NCI-H2029 treated with DMSO at 0.1 percent for 48 hours (cell line): ENCODE measurements at regions not wholly inside any gene's neighbourhood (a gene's known extent, or its start where the extent isn't known, plus 50 kb on each side); places are given as distances from the start of the nearest gene placed in this dataset.

Experiments used
- DNase-seq: peaks from one replicate; lab custom pipeline; 2025; lab: John Stamatoyannopoulos, UW

DNA sequence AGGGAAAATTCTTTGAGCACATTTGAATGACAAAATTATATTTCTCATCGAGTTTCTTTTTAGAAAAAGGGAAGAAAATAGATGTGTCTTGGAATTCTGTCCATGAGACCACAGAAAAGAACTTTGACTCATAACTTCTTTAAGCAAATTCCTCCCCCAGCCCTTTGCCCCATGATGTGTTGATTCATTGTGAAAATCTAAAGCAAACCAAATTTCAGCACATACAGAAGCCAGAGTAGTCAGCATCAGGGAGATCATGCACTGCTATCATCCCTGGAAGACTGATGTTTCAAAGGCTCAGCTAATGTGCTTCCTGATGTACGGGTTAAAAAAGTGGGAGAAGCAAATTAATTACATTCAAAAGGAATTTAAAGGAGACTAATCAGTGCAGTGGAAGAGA lies 159.7 kb downstream of the FAT3 start:
- no peak for DNase-seq

DNA sequence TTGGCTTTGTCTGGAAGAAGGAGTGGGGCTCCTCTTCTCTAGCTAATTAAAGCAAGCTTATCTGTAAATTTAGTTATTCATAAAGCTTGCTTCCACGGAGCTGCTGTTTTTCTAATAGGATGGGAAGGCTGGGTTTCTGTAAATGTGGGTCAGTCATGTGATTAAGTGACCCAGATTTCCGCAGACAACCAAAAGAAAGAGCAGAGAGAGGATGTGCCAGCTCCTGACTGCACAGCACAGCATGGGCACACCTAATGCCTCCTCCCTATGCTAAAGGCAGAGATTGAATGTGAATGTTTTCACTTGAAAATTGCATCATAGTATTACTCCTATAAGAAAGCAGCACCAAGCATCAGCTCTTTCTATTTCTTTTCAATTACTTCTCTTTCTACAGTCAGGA lies 160.2 kb downstream of the FAT3 start:
- DNase-seq = no peak

DNA sequence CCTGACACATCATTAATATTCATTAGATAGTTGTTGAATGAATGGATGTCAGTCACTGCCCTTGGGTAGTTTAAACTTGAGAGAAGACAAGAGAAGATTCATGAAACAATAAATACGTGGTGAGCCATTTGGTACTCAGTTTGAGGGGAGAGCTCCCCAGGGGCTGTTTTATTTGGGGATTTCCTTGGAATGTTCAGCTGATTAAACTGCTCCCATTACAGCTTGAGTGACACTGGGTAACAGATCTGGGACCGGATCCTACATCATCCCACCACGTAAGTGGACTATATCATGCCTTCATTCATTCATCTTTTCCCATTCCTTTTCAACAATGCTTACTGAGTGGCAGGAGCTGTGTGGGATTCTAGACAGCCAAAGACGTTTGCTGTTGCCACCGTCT lies 162.0 kb downstream of the FAT3 start:
- no peak for DNase-seq

DNA sequence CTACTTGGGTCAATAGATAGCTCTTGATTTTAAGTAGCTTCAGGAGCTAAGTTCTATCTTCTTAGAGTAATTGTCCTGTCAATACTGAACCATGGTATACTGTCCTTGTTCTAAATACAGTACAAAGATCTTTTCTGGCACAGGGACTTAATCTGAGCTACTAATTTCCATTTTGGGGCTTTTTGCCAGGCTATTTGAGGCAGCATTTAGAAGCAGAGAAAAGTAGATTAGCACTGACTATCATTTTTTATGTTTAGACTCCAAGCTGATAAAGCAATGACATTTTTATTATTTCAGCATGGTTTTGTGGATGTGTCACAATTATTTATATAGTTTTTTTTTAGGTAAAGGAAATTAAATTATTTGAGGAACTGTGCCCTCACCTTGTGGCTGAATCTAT lies 163.2 kb downstream of the FAT3 start:
- no peak for DNase-seq

DNA sequence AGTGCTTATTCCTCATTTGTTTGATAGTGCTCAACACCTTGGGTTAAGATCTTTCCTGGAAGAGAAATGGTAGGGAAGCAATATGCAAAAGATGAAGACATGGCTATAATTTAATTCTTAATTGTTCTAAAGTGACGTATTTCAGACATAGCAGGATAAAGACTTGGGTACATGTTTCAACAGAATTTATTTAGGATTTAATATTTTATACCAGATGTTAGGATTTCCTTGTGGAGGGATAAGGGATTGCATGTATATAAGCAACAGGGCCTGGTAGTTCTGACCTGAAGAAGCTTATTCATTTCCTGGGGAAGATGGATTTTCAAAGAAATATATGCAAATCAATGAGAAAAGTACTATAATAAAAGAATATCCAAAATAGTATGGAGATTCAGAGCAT lies 163.8 kb downstream of the FAT3 start:
- no peak for DNase-seq

DNA sequence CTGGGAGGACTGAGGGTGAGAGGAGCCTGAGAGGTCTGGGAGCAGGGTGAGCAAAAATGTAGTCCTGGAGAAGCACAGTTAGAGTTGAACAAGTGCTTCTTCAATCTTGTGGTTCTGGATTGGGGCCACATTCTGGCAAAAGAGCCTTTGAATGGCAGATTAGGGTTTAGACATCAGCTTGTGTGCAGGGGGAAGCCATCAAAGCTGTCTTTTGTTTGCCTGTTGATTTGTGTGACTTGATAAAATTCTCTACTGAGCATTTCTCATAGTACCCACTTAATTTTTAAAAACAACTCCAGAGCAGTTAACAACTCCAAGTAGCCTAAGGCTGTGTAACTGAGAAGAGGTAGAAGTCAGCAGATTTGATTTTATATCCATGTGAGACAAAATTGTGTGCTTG lies 166.2 kb downstream of the FAT3 start:
- DNase-seq = no peak

DNA sequence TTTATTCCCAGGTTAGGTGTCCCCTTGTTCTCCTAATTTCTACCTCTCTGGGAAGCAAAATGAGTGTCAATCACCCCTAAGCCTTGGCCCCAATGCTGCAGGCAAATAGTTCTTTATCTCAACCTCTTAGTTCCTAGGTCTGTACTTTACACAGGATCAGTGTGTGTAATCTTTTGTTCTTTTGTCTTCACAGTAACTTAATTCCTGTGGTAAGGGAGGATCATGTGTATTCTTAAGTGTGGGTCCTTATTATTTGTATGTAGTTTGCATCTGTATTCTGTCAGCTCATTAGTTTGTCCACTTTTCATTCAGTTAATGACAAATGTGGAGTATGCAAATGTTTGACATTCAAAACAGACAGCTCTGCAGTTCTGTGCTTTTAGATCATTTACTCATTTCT lies 166.7 kb downstream of the FAT3 start:
- DNase-seq = no peak

DNA sequence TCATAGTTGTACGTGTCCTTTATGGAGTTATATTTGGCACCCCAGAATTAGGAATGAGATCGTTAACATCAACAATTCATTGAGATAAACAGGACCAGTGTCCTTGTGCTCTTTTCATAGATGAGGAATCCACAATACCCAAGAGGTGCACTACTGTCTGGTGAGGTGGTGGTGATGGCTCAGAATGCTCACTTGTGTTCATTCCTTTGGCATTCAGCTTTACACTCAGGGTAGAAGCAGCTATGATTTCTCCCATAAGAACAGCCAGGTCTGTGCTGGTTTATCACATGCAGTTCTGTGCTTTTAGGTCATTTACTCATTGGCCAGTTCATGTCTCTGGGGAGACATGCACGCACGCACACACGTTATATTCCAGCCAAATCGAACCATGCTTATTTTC lies 167.2 kb downstream of the FAT3 start:
- no peak for DNase-seq

DNA sequence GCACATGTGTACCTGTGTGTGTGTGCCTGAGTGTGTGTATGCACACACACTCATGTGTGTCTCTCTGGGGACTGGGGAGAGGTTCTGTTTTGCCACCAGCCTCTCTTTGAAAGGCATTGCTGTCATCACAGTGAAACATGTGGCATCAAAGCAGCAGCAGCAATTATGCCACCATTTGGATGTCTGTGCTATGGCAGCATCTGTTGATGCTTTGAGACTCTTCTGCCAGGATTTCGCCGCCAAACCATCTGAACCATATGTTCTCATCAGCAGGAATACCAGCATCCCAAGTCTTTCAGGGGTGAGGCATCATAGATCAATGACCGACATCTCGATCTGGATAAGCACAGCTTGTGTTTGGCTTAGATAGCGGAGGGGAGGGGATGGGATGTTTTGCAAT lies 168.6 kb downstream of the FAT3 start:
- DNase-seq = no peak

DNA sequence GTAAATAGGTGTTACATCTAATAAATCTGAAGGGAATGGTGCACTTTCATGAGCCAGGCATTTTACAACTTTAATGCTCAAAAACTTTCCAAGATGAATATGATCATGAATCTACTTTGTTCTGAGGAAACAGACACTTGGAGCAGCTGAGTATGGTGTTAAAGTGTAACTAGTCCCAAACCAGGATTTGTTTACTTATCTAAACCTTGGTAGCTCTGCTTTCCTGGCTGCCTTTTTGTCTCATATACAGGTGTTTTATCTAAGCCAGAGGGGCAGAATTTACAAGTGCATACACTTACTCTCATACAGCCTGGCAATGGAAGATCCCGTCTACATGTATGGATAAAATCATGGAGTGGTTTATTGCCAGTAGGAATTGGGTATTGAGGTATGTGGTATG lies 171.5 kb downstream of the FAT3 start:
- no peak for DNase-seq

DNA sequence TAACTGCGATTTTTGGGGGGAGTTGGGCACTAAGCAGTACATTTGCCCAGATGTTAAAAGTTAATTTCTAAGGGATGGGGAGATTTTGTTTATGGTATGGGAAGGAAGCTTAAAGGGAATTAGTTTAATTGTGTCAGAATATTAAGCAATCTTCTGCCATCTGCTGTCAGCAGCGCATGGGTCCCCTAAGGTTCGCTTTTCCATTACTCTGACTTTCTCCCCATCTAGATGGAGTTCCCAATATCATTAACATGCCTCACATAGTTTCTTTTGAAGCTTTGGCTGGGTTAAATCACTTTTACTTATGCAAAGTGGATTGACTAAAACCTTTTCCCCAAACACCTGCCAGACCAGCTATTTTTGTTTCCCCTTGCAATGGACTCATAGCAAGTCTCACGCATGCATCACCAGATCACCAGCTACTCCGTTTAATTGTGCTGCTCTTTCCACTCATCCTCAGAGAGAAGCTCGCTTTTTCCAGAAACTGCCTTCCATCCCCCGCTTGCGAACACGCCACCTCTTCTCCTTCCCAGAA lies 172.7 kb downstream of the FAT3 start:
- no peak for DNase-seq

DNA sequence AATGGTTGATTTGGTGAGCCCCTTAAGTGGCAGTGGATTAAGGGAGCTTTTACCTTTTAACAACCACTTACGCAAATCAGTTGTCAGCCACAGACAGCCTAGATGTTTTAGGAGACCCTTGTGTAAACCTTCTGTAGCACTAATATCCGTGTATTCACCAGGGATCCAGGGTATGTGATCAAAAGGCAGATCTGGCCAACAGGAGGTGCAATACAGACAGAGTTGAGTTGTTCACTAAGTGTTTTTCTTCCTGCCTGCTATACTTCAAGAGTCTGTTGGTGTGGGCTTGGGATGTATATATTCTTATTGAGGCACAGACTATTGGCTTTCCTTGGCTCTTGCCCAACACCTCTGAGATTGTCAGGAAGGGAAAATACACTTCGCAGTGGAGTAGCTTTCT lies 175.1 kb downstream of the FAT3 start:
- DNase-seq = no peak

DNA sequence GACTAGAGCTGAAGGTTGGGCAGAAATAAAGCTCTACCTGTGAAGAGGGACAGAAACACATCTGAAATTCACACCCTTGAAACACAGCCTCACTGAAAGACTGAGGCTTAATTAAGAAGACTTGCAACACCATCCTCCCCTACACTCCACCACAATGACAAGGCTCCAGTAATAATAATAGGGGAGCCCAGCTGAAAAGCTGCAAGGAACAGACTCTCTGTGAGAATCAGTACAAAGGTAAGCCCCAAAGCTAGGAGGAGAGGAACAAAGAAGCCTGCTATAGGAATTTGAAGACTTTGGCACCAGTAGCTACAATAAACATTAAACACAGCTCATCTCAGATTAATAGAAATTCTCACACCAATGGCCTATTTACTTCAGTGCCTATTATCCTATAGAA lies 176.9 kb downstream of the FAT3 start:
- DNase-seq = no peak

DNA sequence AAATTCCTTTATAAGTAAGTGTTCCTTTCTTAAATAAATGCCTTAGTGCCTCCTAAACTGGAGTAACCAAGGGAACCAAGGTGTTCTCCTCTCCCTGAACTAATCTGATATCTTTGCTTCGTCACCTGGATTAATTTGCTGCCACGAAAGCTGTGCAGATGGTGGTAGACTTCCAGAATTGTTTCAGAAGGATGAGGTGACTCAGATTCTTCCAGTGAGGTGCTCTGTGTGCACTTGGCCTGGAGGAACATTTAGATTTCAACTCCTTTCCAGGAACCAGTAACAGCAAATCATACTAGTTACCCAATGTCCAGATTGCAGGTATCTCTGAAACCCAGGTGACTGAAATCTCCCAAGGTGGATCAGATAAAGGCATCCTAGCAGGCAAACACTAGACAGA lies 181.9 kb downstream of the FAT3 start:
- no peak for DNase-seq

DNA sequence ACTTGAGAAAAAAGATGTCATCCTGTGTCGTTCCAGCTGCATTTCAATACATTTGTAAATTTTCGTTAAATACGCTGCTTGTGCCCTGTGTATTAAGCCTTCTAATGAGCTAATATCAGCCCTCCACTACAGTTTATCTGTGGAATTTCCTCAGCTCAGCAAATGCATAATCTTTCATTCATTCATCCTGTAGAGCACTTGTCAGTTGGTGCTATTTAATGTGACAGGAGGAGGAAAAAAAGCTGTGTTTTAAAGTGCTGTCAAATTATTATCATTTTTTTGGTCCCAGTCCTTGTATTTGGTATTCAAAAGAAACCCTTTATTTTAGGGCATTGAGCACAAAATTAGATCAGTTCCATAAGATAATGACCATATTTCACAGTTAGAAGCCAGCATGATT lies 184.7 kb downstream of the FAT3 start:
- no peak for DNase-seq

DNA sequence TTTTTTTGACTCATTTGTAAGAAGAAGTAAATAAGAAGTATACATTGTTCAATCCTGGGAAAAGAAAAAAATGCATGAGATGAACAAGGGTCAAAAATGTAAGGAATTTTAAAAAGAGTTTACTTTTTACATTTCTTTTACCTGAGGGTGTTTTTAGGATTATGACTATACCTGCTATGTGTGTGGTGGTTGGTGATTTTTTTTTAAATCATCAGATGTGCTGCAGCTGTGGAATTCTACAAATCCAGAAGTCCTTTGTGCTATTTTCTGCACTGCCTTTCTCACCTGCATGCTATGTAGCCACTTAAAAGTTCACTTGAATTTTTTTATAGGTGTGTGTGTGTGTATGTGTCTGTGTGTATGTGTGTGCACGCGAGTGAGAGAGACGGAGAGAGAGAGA lies 185.3 kb downstream of the FAT3 start:
- no peak for DNase-seq

DNA sequence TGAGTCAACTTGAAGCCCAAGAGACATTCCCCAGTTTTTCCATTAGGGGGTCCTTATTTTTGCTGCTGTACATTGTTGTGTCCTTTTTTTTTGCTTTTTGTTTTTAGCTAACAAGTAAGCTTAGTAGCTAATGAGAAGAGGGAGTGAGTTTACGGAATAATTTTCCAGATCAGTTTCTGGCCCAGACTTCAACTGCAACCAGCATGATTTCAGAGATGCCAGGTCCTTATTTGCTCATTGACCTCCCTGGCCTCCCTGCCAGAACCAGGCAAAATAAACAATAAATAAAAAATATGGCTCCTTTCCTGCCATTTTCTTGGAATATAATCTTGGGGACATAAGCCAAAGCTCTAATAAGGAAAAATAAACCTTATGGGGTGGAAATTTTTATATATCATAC lies 185.9 kb downstream of the FAT3 start:
- DNase-seq = no peak

DNA sequence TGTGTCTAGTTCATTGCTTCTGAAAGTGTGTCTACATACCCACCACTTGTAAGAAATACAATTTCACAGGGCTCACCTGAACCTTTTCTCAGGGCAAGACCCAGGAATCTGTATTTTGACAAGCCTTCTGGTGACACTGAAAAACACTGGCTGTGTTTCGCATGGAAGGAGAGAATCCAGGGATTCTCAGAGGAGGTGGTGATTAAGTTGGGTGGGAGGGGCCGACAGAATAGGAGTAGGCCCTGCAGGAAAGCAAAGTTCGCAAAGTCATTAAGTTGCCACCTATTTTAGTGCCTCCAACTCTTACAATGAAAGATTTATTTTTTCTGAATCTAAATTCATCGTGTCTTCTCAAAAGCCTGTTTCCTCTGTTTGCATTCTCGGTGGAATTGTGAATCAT lies 186.8 kb downstream of the FAT3 start:
- no peak for DNase-seq

DNA sequence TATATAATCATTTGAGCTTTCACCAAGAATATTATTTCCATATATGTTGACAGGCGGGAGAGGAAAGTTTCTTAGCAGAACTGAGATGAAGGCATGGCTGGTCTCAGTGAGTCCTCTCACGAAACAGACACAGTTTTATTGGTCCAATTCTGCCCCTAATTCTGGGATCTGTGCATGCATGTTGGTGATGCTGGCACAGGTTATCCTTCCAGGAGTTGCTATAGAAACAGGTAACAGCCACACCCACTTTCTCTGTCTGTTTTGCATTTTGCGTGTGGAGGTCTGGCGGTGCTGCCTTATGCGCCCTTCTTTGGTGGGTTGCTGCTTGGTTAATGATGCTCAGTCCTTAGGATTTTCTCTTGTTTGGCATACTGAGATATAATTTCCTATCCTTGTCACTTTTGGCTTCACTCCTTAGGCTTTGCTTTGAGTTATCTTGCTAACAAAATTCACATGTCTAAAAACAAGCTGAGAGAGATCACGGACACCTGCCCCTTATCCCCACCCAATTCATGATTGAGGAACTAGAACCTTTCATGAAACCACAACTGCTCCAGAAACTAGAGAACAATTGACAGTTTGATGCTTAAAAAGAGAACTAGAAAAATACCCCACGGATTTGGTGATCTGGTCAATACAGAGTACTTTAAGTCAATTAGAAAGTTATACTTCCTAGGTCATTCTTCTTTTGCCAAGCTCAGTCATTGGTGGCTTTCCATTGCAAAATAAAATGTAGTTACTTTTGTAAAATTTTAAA lies 189.3 kb downstream of the FAT3 start:
- DNase-seq = no peak

DNA sequence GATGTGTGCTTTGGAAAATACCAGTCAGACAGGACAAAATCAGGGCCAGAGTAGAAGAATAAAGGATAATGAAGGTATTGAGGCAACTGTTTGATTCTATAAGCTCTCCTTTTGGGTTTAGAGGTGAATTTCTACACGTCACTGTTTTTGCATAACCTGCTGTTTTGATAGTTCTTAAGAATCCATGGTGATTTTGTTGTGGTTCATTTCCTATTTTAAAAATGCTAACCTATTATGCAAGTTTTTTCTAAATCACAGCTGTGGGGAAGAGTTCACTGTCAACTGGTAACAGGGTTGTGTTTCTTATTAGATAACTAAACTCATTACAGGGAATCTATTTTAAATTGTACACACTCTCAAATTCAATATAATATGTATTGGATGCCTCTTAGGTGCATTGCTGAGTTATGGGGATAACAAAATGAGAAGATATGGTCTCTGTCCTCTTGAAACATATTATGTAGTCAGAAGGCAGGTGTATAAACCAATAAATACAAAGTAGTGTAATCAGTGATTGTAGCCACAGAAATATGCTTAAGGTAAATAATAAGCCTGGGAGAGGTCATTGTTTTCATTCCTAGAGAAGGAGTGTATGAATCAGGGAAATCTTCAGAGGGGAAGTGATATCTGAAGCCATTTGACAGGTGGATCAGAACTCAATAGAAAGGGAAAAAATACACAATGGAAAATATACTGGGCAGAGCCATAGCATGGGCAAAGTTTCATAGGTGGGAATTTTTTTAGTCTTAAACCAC lies 192.5 kb downstream of the FAT3 start:
- DNase-seq = peak; percentile 7

DNA sequence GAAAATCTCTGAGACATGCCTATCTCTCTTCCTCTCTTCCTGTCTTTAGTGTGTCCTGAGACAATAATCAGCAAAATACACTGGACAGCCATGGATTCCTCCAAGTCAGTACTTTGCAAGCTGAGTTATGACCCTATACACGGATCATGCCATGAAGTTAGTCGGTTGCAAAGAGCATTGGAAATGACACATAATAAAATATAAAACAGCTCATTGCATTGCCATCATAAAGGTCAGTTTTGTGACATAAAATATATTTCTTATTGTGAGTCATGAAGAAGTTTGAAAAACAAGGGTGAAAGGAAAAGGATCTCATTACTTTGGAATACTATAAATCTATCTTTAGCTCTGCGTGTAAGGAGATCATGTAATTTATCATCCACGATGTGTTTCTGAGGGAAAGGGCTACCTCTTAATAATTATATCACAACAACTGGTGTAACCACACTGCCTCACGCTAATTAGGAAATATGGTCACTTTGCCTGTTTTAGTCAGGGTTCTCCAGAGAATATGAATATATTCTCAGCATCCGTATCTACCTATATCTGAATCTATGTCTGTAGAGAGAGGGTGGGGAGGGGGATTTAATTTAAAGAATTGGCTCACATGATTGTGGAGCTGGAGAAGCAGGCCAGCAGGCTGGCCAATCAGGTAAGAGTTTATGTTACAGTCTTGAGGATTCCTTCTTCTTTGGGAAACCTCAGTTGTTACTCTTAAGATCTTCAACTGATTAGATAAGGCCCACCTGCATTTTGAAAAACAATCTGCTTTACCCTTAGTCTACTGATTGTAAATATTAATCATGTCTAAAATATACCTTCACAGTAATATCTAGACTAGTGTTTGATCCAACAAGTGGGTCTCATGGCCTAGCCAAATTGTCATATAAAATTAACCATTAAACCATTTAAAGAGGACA lies 198.8 kb downstream of the FAT3 start:
- no peak for DNase-seq

DNA sequence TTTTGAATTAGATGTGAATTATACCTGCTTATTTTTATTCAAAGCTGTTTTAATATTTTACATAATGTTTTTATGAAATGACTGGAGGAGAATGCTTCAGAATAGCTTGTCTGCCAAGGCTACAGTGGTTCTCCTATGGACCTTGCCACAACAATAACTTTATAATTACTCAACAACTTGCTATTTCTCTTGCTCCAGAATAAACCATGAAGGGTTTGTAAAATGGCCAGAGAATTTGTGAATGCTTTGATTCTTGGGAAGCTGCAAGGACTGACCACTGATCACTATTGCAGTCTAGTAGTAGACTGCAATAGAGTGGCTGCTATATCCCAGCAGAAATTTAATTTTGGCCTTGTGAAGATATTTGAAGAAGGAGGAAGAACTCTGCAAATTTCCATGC lies 199.7 kb downstream of the FAT3 start:
- no peak for DNase-seq

DNA sequence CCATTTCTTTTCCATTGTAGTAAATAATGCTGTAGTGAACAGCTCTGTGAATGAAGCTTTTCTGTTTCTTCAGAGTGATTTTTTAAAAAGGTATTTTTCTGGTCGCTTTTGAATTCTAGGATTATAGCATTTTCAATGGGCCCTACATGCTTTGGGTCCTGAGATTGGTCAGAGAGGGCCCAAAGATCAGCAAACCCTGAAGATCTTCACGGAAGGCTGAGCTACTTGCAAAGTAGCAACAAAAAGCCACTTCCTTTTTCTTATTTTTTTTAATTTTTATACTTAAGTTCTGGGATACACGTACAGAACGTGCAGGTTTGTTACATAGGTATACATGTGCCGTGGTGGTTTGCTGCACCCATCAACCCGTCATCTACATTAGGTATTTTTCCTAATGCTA lies 200.5 kb downstream of the FAT3 start:
- no peak for DNase-seq
